B cell (primary cell): ENCODE measurements at regions not wholly inside any gene's neighbourhood (a gene's known extent, or its start where the extent isn't known, plus 50 kb on each side); places are given as distances from the start of the nearest gene placed in this dataset.

Source experiments
- ATAC-seq: fragments of 200-7000 bp; cut with Tn5 transposase; one replicate; pipeline ENCODE4 v1.10.0; 2021; ENCODE audit warnings: low read depth, mild to moderate bottlenecking, moderate number of reproducible peaks, moderate library complexity
- CTCF ChIA-PET: fragments of 350-600 bp; sonication (Branson Sonifier 250); formaldehyde crosslinking; loops from one replicate; lab custom pipeline; 2021; ENCODE audit warnings: antibody characterized with exemption, inconsistent platforms; lab: Charles Lee
- POLR2A ChIA-PET: fragments of 350-600 bp; sonication (Branson Sonifier 250); formaldehyde crosslinking; loops from one replicate; lab custom pipeline; 2021; ENCODE audit warnings: antibody characterized with exemption; lab: Charles Lee
- DNase-seq: peaks from one replicate; pipeline ENCODE4 v3.0.0; 2013
- H2AFZ ChIP-seq: 2 replicates; pipeline ENCODE4 v1.6.1; 2012; ENCODE audit warnings: mild to moderate bottlenecking, low read depth, low read length; ENCODE audit not compliant: insufficient read depth, poor library complexity, severe bottlenecking
- H3K27ac ChIP-seq, 2 donors: 1 replicate in 1 of 2; 2 replicates in 1 of 2; pipeline ENCODE4 v1.5.1; 2012 to 2013; ENCODE audit warnings: low read length in 2 of 2, mild to moderate bottlenecking in 2 of 2, moderate library complexity in 1 of 2
- H3K27me3 ChIP-seq, 4 experiments: fragments of 200-600 bp in 1 of 4; sonication (generic) in 1 of 4; replicated peaks in 1 of 4; 1 replicate in 2 of 4; 2 replicates in 2 of 4; pipeline versions ENCODE4 v1.6.1 to v1.7.0; 2013 to 2016; ENCODE audit warnings: low read length in 3 of 4, mild to moderate bottlenecking in 2 of 4, mixed read lengths in 1 of 4, moderate library complexity in 1 of 4; ENCODE audit not compliant: insufficient read depth in 4 of 4, control insufficient read depth in 3 of 4; ENCODE audit errors: control extremely low read depth in 1 of 4
- H3K36me3 ChIP-seq, 2 experiments: replicated peaks in 1 of 2; 1 replicate in 1 of 2; 2 replicates in 1 of 2; pipeline versions ENCODE4 v1.6.1 to v1.7.1; 2013; ENCODE audit warnings: low read length in 1 of 2; ENCODE audit not compliant: insufficient read depth in 2 of 2, control insufficient read depth in 1 of 2; ENCODE audit errors: control extremely low read depth in 1 of 2, extremely low read depth in 1 of 2
- H3K4me1 ChIP-seq, 2 donors: fragments of 200-600 bp in 1 of 2; sonication (generic) in 1 of 2; 1 replicate in 1 of 2; 2 replicates in 1 of 2; pipeline versions ENCODE4 v1.5.1 to v1.6.1; 2013 to 2017; ENCODE audit warnings: low read length in 2 of 2; ENCODE audit not compliant: control insufficient read depth in 2 of 2, insufficient read depth in 2 of 2
- H3K4me2 ChIP-seq: replicated peaks from 2 replicates; pipeline ENCODE3; 2012; ENCODE audit warnings: mild to moderate bottlenecking, low read depth, low read length; ENCODE audit not compliant: poor library complexity, severe bottlenecking
- H3K4me3 ChIP-seq, 5 experiments: fragments of 200-600 bp in 1 of 5; sonication (generic) in 1 of 5; 1 replicate in 3 of 5; 2 replicates in 2 of 5; pipeline versions ENCODE4 v1.5.1 to v1.7.0; 2011 to 2016; ENCODE audit warnings: low read length in 4 of 5, mild to moderate bottlenecking in 4 of 5, low read depth in 2 of 5, control low read depth in 1 of 5, moderate library complexity in 1 of 5; ENCODE audit not compliant: insufficient read depth in 1 of 5; ENCODE audit errors: control extremely low read depth in 1 of 5, extremely low read depth in 1 of 5
- H3K79me2 ChIP-seq: fragments of 200-600 bp; sonication (generic); one replicate; pipeline ENCODE4 v1.6.0; 2016; ENCODE audit warnings: low read length; ENCODE audit not compliant: control insufficient read depth, insufficient read depth
- H3K9ac ChIP-seq: fragments of 200-600 bp; sonication (generic); 2 replicates; pipeline ENCODE4 v1.6.1; 2017; ENCODE audit warnings: mild to moderate bottlenecking, low read length, moderate library complexity
- H3K9me3 ChIP-seq, 3 donors: one replicate each; pipeline versions ENCODE4 v1.6.1 to v1.7.1; 2013; ENCODE audit warnings: low read length in 2 of 3; ENCODE audit not compliant: control insufficient read depth in 2 of 3, insufficient read depth in 1 of 3; ENCODE audit errors: control extremely low read depth in 1 of 3
- H4K20me1 ChIP-seq: 2 replicates; pipeline ENCODE4 v1.6.0; 2012; ENCODE audit warnings: mild to moderate bottlenecking, low read length; ENCODE audit not compliant: insufficient read depth, control insufficient read depth, poor library complexity, severe bottlenecking
- H3K27ac Mint-ChIP-seq: one replicate; pipeline ENCODE4 v1.8.0; 2021; ENCODE audit warnings: mixed read lengths
- H3K27me3 Mint-ChIP-seq: one replicate; pipeline ENCODE4 v1.8.0; 2021; ENCODE audit warnings: mixed read lengths
- H3K4me1 Mint-ChIP-seq: one replicate; pipeline ENCODE4 v1.8.0; 2021; ENCODE audit warnings: mixed read lengths
- H3K4me3 Mint-ChIP-seq: one replicate; pipeline ENCODE4 v1.8.0; 2021; ENCODE audit warnings: mixed read lengths
- H3K9me3 Mint-ChIP-seq: one replicate; pipeline ENCODE4 v1.8.0; 2022; ENCODE audit warnings: mixed read lengths; ENCODE audit not compliant: insufficient read depth
- EZH2 ChIP-seq: IDR thresholded peaks from 2 replicates; pipeline ENCODE4 v1.6.1; 2012; ENCODE audit warnings: borderline replicate concordance, low read depth, mild to moderate bottlenecking, moderate library complexity, low read length; ENCODE audit not compliant: insufficient read depth, poor library complexity, severe bottlenecking
- WGBS: methylation state at CpG from one replicate; pipeline ENCODE4 v1.1.5; 2013; ENCODE audit warnings: missing lambda C conversion rate; ENCODE audit not compliant: insufficient coverage; 5-methylcytosine and 5-hydroxymethylcytosine counted together
- intact Hi-C: fragments of 100-400 bp; cut with micrococcal nuclease; formaldehyde crosslinking; loops from one replicate; pipeline ENCODE4 v1.10.0; 2022
- TF ChIP-seq, protein P1 (sequence below): fragments of 200-600 bp; IDR thresholded peaks from one replicate; pipeline ENCODE4 v1.8.0; 2022; ENCODE audit warnings: antibody characterized with exemption, mild to moderate bottlenecking

GRCh38 chr4:81346719-81347118, 125.0 kb downstream of the RASGEF1B start:
- H3K4me1 Mint-ChIP-seq, result no peaks in the 10 kb centered on the region
- no peak overlapping the region for H3K27ac Mint-ChIP-seq
- no peaks in the 10 kb centered on the region for H3K9me3 Mint-ChIP-seq
- H3K27me3 Mint-ChIP-seq, result peaks cover 11% of the 10 kb centered on the region
- POLR2A ChIA-PET, result no interaction called here
- WGBS, result 100% methylated on average over 1 of the region's 1 CpG
- no peak overlapping the region for H2AFZ ChIP-seq
- H3K4me3 Mint-ChIP-seq, result no peak overlapping the region
- no peaks in the 10 kb centered on the region for H3K36me3 ChIP-seq
- CTCF ChIA-PET, result interaction anchor here (0.5 kb wide), 1 partner anchor 985 kb away, joined by 3 read pairs; no protein-coding TSS in a partner anchor
- H3K4me3 ChIP-seq, result no peak overlapping the region
- TF ChIP-seq, protein P1, sequence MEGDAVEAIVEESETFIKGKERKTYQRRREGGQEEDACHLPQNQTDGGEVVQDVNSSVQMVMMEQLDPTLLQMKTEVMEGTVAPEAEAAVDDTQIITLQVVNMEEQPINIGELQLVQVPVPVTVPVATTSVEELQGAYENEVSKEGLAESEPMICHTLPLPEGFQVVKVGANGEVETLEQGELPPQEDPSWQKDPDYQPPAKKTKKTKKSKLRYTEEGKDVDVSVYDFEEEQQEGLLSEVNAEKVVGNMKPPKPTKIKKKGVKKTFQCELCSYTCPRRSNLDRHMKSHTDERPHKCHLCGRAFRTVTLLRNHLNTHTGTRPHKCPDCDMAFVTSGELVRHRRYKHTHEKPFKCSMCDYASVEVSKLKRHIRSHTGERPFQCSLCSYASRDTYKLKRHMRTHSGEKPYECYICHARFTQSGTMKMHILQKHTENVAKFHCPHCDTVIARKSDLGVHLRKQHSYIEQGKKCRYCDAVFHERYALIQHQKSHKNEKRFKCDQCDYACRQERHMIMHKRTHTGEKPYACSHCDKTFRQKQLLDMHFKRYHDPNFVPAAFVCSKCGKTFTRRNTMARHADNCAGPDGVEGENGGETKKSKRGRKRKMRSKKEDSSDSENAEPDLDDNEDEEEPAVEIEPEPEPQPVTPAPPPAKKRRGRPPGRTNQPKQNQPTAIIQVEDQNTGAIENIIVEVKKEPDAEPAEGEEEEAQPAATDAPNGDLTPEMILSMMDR, result no peak
- TF ChIP-seq EZH2, result no peak
- DNase-seq (no peak), ATAC-seq (no peak)
- no peak overlapping the region for H3K9ac ChIP-seq
- no peaks in the 10 kb centered on the region for H3K4me1 ChIP-seq
- H3K27ac ChIP-seq, result no peak overlapping the region
- no peaks in the 10 kb centered on the region for H3K9me3 ChIP-seq
- no peaks in the 10 kb centered on the region for H3K79me2 ChIP-seq
- H3K27me3 ChIP-seq, result peaks cover 0 to 4% (median 2%) of the 10 kb centered on the region in 4 experiments
- no peaks in the 10 kb centered on the region for H4K20me1 ChIP-seq
- no peak overlapping the region for H3K4me2 ChIP-seq
- intact Hi-C loops, result no loop called here

GRCh38 chr4:81343536-81343935, 128.2 kb downstream of the RASGEF1B start:
- H2AFZ ChIP-seq, result no peak overlapping the region
- no peaks in the 10 kb centered on the region for H3K36me3 ChIP-seq
- H4K20me1 ChIP-seq, result no peaks in the 10 kb centered on the region
- WGBS, result 96% methylated on average over 3 of the region's 3 CpGs
- Mint-ChIP-seq H3K27ac (no peak overlapping the region), H3K4me3 (no peak overlapping the region), H3K4me1 (no peaks in the 10 kb centered on the region), H3K27me3 (peaks cover 18% of the 10 kb centered on the region), H3K9me3 (no peaks in the 10 kb centered on the region)
- no peak overlapping the region for H3K4me3 ChIP-seq
- intact Hi-C loops, result no loop called here
- no peaks in the 10 kb centered on the region for H3K79me2 ChIP-seq
- no peaks in the 10 kb centered on the region for H3K9me3 ChIP-seq
- no peak overlapping the region for H3K4me2 ChIP-seq
- H3K27ac ChIP-seq, result no peak overlapping the region
- H3K27me3 ChIP-seq, result peaks cover 0 to 4% (median 2%) of the 10 kb centered on the region in 4 experiments
- POLR2A ChIA-PET, result no interaction called here
- no peak overlapping the region for H3K9ac ChIP-seq
- no peak for DNase-seq
- no peak for ATAC-seq
- TF ChIP-seq, protein P1, result no peak
- no peak for TF ChIP-seq EZH2
- no peaks in the 10 kb centered on the region for H3K4me1 ChIP-seq
- CTCF ChIA-PET, result interaction anchor here (1.2 to 1.9 kb wide), 3 partner anchors 8 to 21 kb away, joined by 3 to 8 read pairs (median 5); no protein-coding TSS in a partner anchor
